SK-N-SH treated with all-trans-retinoic acid at 6 μM for 48 hours (cell line): ENCODE measurements at regions not wholly inside any gene's neighbourhood (a gene's known extent, or its start where the extent isn't known, plus 50 kb on each side); places are given as distances from the start of the nearest gene placed in this dataset.
"Not testable (repeated sequence)": the region's sequence is repeated elsewhere in the genome, so short reads cannot be mapped to it uniquely, and the experiment has no call there.

Source experiments
- ATAC-seq: fragments of 200-7000 bp; cut with Tn5 transposase; 3 replicates; pipeline ENCODE4 v1.9.1; 2020; ENCODE audit warnings: mild to moderate bottlenecking, moderate library complexity
- ARNTL ChIP-seq: fragments of 450-650 bp; formaldehyde crosslinking; IDR thresholded peaks from 2 replicates; pipeline ENCODE4 v1.5.0; 2020; ENCODE audit warnings: low read depth, mild to moderate bottlenecking, moderate library complexity, borderline replicate concordance
- BACH2 ChIP-seq: fragments of 250-450 bp; sonication (Bioruptor Pico); IDR thresholded peaks from 2 replicates; pipeline ENCODE4 v1.9.0; 2021; ENCODE audit warnings: mild to moderate bottlenecking, borderline replicate concordance
- CREB5 ChIP-seq: fragments of 250-450 bp; sonication (Bioruptor Pico); IDR thresholded peaks from 2 replicates; pipeline ENCODE4 v1.5.1; 2020; ENCODE audit warnings: low read depth, mild to moderate bottlenecking, moderate library complexity
- CSDC2 ChIP-seq: fragments of 250-450 bp; sonication (Bioruptor Pico); IDR thresholded peaks from 2 replicates; pipeline ENCODE4 v1.5.0; 2020; ENCODE audit warnings: mild to moderate bottlenecking, moderate library complexity
- ESRRG ChIP-seq: fragments of 250-450 bp; sonication (Bioruptor Pico); IDR thresholded peaks from 2 replicates; pipeline ENCODE4 v1.6.1; 2021; ENCODE audit warnings: mild to moderate bottlenecking
- GLIS3 ChIP-seq: fragments of 250-450 bp; sonication (Bioruptor Pico); IDR thresholded peaks from 2 replicates; pipeline ENCODE4 v1.5.0; 2020; ENCODE audit warnings: mild to moderate bottlenecking, moderate library complexity
- PPARA ChIP-seq: fragments of 250-450 bp; sonication (Bioruptor Pico); IDR thresholded peaks from 2 replicates; pipeline ENCODE4 v1.5.0; 2020; ENCODE audit warnings: mild to moderate bottlenecking, borderline replicate concordance
- RARB ChIP-seq: fragments of 250-450 bp; sonication (Bioruptor Pico); IDR thresholded peaks from 2 replicates; pipeline ENCODE4 v1.8.0; 2021; ENCODE audit warnings: mild to moderate bottlenecking, moderate library complexity
- SNAI2 ChIP-seq: fragments of 250-450 bp; sonication (Bioruptor Pico); IDR thresholded peaks from 2 replicates; pipeline ENCODE4 v1.5.0; 2020; ENCODE audit warnings: mild to moderate bottlenecking, moderate library complexity
- TCF4 ChIP-seq: fragments of 250-450 bp; sonication (Bioruptor Pico); IDR thresholded peaks from 2 replicates; pipeline ENCODE4 v1.8.0; 2021; ENCODE audit warnings: mild to moderate bottlenecking, moderate library complexity, borderline replicate concordance
- TOX ChIP-seq: fragments of 250-450 bp; sonication (Bioruptor Pico); IDR thresholded peaks from 2 replicates; pipeline ENCODE4 v1.8.0; 2021; ENCODE audit warnings: mild to moderate bottlenecking, moderate library complexity, borderline replicate concordance
- ZFP3 ChIP-seq: fragments of 250-450 bp; sonication (Bioruptor Pico); IDR thresholded peaks from 2 replicates; pipeline ENCODE4 v1.5.0; 2020; ENCODE audit warnings: mild to moderate bottlenecking, moderate library complexity
- ZFP30 ChIP-seq: fragments of 450-650 bp; formaldehyde crosslinking; IDR thresholded peaks from 2 replicates; pipeline ENCODE4 v1.5.0; 2022; ENCODE audit warnings: mild to moderate bottlenecking, moderate library complexity
- ZNF565 ChIP-seq: fragments of 450-650 bp; formaldehyde crosslinking; conservative IDR thresholded peaks from 2 replicates; pipeline ENCODE4 v1.5.0; 2020; ENCODE audit warnings: low read depth, mild to moderate bottlenecking, moderate library complexity
- ZNF70 ChIP-seq: fragments of 450-650 bp; formaldehyde crosslinking; IDR thresholded peaks from 2 replicates; pipeline ENCODE4 v1.5.0; 2020; ENCODE audit warnings: mild to moderate bottlenecking, moderate library complexity
- ZNF8 ChIP-seq: fragments of 450-650 bp; formaldehyde crosslinking; IDR thresholded peaks from 2 replicates; pipeline ENCODE4 v1.5.0; 2020; ENCODE audit warnings: mild to moderate bottlenecking, moderate library complexity
- TF ChIP-seq, protein P1 (sequence below): fragments of 250-450 bp; sonication (Bioruptor Pico); IDR thresholded peaks from 2 replicates; pipeline ENCODE4 v1.8.0; 2020; ENCODE audit warnings: mild to moderate bottlenecking, moderate library complexity, borderline replicate concordance
- TF ChIP-seq, protein P2 (sequence below): fragments of 250-450 bp; sonication (Bioruptor Pico); IDR thresholded peaks from 2 replicates; pipeline ENCODE4 v1.5.0; 2020; ENCODE audit warnings: mild to moderate bottlenecking, moderate library complexity

DNA sequence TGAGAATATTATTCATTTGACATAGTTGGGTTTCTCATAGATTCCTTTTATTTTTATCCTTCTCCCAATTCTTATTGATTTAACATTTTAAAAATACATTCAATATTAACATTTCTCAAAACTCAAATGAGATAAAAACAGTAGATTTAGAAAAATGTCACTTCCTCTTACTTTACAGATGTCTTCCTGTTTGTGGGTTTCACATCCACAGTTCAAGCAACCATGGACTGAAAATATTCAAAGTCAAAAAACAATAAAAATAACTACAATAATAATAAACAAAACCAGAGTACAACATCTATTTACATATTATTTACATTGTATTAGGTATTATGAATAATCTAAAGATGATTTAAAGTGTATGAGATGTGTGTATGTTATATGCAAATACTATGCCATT lies 111.3 kb upstream of the SLC16A7 start:
- TF ChIP-seq TOX (CRISPR knock-in tag): no peak
- TF ChIP-seq ZFP3 (CRISPR knock-in tag): no peak
- no peak for TF ChIP-seq SNAI2 (CRISPR knock-in tag)
- no peak for ATAC-seq

DNA sequence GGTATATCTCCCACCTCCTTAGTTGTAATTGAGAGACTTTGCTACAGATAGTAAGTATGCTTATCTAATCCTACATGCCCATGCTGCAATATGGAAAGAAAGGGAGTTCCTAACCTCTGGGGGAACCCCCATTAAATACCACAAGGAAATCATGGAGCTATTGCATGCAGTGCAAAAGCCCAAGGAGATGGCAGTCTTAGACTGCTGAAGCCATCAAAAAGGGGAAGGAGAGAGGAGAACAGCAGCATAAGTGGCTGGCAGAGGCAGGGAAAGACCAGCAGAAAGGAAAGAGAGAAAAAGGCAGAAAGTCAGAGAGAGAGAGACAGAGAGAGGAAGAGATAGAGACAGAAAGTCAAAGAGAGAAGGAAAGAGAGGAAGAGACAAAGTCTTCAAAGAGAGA lies 121.6 kb upstream of the SLC16A7 start:
- ATAC-seq: not testable (repeated sequence)

- ATAC-seq: no peak
- TF ChIP-seq, protein P1, sequence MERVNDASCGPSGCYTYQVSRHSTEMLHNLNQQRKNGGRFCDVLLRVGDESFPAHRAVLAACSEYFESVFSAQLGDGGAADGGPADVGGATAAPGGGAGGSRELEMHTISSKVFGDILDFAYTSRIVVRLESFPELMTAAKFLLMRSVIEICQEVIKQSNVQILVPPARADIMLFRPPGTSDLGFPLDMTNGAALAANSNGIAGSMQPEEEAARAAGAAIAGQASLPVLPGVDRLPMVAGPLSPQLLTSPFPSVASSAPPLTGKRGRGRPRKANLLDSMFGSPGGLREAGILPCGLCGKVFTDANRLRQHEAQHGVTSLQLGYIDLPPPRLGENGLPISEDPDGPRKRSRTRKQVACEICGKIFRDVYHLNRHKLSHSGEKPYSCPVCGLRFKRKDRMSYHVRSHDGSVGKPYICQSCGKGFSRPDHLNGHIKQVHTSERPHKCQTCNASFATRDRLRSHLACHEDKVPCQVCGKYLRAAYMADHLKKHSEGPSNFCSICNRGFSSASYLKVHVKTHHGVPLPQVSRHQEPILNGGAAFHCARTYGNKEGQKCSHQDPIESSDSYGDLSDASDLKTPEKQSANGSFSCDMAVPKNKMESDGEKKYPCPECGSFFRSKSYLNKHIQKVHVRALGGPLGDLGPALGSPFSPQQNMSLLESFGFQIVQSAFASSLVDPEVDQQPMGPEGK: no peak
- TF ChIP-seq GLIS3 (CRISPR knock-in tag) (no peak), ZFP30 (CRISPR knock-in tag) (no peak)
Measured at GRCh38 chr12:59472273-59472672, 123.6 kb upstream of the SLC16A7 start.

- TF ChIP-seq BACH2 (no peak), PPARA (CRISPR knock-in tag) (no peak)
- TF ChIP-seq, all 23 proteins: peak for 0
- peak; percentile 63 for ATAC-seq
Measured at GRCh38 chr12:59459966-59460660, 135.7 kb upstream of the SLC16A7 start.

DNA sequence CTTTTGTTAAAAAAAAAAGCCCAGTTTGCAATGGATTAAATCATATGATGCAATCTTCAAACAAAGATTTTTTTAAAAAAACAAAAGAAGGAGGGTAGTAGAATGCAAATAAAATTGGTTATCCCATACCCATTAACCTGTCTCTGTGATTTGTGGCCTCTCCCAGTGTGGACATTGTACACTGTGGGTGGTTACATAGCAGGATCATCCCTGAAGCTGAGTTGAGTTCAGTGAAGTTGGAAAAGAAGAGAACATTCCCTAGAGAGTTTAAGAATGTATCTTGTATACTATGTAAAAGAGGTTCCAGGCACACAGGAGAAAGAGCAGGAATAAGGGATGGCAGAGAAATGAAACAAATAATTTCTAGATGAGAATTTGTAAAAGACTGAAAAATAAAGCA lies 142.4 kb upstream of the SLC16A7 start:
- TF ChIP-seq, protein P2, sequence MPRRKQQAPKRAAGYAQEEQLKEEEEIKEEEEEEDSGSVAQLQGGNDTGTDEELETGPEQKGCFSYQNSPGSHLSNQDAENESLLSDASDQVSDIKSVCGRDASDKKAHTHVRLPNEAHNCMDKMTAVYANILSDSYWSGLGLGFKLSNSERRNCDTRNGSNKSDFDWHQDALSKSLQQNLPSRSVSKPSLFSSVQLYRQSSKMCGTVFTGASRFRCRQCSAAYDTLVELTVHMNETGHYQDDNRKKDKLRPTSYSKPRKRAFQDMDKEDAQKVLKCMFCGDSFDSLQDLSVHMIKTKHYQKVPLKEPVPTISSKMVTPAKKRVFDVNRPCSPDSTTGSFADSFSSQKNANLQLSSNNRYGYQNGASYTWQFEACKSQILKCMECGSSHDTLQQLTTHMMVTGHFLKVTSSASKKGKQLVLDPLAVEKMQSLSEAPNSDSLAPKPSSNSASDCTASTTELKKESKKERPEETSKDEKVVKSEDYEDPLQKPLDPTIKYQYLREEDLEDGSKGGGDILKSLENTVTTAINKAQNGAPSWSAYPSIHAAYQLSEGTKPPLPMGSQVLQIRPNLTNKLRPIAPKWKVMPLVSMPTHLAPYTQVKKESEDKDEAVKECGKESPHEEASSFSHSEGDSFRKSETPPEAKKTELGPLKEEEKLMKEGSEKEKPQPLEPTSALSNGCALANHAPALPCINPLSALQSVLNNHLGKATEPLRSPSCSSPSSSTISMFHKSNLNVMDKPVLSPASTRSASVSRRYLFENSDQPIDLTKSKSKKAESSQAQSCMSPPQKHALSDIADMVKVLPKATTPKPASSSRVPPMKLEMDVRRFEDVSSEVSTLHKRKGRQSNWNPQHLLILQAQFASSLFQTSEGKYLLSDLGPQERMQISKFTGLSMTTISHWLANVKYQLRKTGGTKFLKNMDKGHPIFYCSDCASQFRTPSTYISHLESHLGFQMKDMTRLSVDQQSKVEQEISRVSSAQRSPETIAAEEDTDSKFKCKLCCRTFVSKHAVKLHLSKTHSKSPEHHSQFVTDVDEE: no peak
- TF ChIP-seq ESRRG: no peak
- ATAC-seq: no peak

- ATAC-seq: peak; percentile 61
- TF ChIP-seq RARB (no peak), ZNF8 (CRISPR knock-in tag) (no peak), CSDC2 (CRISPR knock-in tag) (no peak), ARNTL (no peak), TCF4 (CRISPR knock-in tag) (no peak), ZNF70 (CRISPR knock-in tag) (no peak), ZNF565 (no peak), TOX (CRISPR knock-in tag) (no peak), GLIS3 (CRISPR knock-in tag) (no peak), SNAI2 (CRISPR knock-in tag) (no peak), CREB5 (no peak)
- TF ChIP-seq, protein P2: no peak
Measured at GRCh38 chr12:59452746-59453145, 143.1 kb upstream of the SLC16A7 start.
